Ovary (tissue), 3 donors: ENCODE measurements at regions not wholly inside any gene's neighbourhood (a gene's known extent, or its start where the extent isn't known, plus 50 kb on each side); places are given as distances from the start of the nearest gene placed in this dataset.

Experiments used
- EP300 ChIP-seq: sonication (generic); formaldehyde crosslinking; IDR thresholded peaks from one replicate; pipeline ENCODE4 v1.6.1; 2017; ENCODE audit warnings: antibody characterized with exemption
- POLR2A ChIP-seq: fragments of 450-650 bp; IDR thresholded peaks from one replicate; pipeline ENCODE4 v1.6.1; 2017; ENCODE audit warnings: antibody characterized with exemption, mild to moderate bottlenecking, moderate library complexity
- TF ChIP-seq, protein P1 (sequence below), 3 donors: fragments of 450-650 bp in 2 of 3; fragments of 200-600 bp in 1 of 3; IDR thresholded peaks; one replicate each; pipeline versions ENCODE4 v1.5.1 to v1.8.0; 2016 to 2022; ENCODE audit warnings: antibody characterized with exemption in 3 of 3, mild to moderate bottlenecking in 1 of 3
- donor health status: DM: no; HTN: no; CAD: no.

DNA sequence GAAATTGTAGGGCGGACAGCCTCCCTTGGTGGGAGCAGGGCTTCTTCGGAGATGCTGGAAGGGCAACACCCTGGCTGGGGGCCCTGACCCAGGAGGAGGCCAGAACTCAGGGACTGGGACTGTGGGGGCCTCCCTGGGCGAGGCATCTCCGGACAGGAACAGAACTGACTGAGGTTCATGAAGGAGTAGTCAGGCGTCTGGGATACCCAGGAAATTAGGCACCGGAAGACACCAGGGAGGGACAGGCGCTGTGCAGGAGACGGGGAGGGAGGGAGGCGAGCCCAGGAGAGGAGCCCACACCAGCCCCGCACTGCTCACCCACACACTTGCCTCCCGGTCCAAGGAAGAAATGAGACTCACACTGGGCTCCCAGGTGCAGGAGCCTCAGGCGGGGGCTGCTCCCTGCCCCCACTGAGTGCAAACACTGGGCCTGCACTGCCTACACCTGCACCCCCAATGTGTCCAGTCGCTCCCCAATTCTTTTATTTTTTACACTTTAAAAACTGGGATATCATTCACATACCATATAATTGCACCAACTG is 262.6 kb upstream of the SFSWAP start:
- TF ChIP-seq EP300 (no peak), POLR2A (no peak)
- TF ChIP-seq, protein P1, sequence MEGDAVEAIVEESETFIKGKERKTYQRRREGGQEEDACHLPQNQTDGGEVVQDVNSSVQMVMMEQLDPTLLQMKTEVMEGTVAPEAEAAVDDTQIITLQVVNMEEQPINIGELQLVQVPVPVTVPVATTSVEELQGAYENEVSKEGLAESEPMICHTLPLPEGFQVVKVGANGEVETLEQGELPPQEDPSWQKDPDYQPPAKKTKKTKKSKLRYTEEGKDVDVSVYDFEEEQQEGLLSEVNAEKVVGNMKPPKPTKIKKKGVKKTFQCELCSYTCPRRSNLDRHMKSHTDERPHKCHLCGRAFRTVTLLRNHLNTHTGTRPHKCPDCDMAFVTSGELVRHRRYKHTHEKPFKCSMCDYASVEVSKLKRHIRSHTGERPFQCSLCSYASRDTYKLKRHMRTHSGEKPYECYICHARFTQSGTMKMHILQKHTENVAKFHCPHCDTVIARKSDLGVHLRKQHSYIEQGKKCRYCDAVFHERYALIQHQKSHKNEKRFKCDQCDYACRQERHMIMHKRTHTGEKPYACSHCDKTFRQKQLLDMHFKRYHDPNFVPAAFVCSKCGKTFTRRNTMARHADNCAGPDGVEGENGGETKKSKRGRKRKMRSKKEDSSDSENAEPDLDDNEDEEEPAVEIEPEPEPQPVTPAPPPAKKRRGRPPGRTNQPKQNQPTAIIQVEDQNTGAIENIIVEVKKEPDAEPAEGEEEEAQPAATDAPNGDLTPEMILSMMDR (IDR thresholded peaks at IDR 0.05) = no peak
